Activated CD8-positive, alpha-beta memory T cell treated with anti-CD3 and anti-CD28 coated beads, Interleukin-2, amount 50 U/mL, for 24 hours (primary cell): ENCODE measurements at regions not wholly inside any gene's neighbourhood (a gene's known extent, or its start where the extent isn't known, plus 50 kb on each side); places are given as distances from the start of the nearest gene placed in this dataset.
A peak's percentile ranks its signal among the peaks of the same experiment; 100 is the strongest.
"Not testable (repeated sequence)": the region's sequence is repeated elsewhere in the genome, so short reads cannot be mapped to it uniquely, and the experiment has no call there.

Source experiments
- DNase-seq: peaks from one replicate; pipeline ENCODE4 v3.0.0-alpha.2; 2020; ENCODE audit errors: extremely low read depth

DNA sequence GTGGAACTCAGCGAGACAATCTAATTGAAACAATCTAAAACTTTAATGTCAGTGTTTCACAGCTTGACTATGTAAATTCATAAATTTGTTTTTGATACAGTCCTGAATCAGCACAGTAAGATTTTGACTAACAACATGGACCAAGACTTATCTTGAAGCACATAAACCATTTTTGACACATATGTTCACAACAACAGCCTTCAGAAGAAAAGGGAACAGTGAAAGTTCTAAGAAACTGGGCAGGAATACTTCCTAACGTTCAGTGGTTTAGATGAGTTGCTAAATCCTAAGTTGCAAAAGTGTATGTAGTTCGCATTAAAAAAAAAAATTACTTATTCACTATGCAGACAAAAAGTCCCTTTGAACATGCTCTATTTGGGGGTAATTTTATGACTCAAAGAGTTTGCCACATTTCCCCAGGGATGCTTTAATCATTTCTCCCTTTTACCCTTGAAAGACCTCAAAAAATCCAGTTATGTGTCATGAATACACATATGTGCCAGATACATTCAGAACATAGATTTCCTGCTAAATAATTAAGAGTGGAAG is 120.2 kb downstream of the MRPL39 start:
- no peak for DNase-seq

DNA sequence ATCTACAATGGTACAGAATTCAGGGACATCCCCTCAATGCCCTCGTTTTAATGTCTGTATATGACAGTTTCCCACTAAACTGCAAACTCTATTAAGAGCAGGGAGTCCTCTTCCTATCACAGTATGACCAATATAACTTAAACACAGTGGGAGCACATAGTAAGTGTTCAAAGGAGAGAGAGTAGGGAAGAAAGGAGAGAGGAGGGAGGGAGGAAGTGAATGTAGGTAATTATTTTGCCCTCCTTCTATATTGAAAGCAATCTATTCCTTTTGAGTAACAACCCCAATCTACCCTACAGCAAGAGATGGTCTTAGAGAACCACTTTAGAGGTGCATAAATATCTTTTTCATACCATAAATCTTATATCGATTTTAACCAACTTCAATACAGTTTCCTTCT is 121.4 kb downstream of the MRPL39 start:
- no peak for DNase-seq

DNA sequence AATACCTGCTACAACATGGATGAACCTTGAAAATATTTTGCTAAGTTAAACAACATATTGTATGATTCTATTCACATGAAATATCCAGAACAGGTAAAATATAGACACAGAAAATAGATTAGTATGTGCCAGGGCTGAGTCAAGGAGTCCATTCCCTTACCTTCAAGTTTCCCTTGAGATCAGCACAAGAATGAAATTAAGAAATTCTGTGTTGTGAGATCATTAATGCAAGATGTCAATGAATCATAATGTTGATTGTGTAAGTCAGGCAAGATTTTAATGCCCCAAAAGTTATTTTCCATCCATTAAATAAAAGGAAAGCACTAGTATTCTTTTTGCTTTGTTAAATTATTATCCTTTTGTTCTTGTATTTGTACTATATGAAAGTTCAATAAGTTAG is 139.4 kb downstream of the MRPL39 start:
- no peak for DNase-seq

DNA sequence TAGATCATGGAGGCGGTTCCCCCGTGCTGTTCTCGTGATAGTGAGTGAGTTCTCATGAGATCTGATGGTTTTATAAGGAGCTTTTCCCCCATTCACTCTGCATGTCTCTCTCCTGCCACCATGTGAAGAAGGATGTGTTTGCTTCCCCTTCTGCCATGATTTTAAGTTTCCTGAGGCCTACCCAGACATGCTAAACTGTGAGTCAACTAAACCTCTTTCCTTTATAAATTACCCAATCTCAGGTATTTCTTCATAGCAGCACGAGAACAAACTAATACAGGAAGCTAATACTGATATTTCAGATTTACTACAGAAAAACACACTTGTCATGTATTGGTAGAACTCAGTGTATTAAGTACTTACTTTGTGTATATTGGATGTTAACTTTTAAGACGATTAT is 140.2 kb downstream of the MRPL39 start:
- DNase-seq = not testable (repeated sequence)

DNA sequence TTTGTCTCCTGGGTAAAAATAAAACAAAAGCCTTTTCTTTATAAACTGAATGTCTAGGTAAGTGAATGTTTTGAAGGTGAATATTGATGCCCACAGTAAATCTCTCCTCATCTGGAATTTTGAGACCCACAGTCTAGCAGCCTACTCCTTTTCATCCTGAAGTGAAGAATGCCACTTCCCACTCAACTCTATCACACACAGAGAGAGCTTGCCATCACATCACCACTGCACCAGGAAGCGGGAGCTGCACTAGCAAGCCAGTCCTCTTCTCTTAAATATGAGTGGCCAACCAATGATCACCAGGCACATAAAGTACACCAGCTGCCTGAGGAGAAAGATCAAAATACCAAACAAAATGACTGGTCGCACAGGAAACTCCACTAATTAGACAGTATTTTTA is 140.8 kb downstream of the MRPL39 start:
- no peak for DNase-seq

DNA sequence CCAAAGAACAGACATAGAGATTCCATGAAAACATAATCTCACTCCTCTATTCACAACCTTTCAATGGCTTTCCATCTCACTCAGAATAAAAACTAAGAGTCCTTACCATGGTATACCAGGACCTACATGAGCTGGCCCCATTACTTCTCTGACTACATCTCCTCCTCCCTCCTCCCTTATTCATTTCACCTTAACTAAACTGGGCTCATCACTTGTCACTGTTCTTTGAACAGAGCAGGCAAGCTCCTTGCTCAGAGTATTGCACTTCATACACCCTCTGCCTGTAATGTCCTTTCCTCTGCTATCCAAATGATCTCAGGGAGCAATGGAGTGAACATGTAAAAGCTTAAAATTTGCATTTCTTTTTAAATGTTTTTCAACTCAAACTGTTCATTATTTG is 142.0 kb downstream of the MRPL39 start:
- DNase-seq = no peak

DNA sequence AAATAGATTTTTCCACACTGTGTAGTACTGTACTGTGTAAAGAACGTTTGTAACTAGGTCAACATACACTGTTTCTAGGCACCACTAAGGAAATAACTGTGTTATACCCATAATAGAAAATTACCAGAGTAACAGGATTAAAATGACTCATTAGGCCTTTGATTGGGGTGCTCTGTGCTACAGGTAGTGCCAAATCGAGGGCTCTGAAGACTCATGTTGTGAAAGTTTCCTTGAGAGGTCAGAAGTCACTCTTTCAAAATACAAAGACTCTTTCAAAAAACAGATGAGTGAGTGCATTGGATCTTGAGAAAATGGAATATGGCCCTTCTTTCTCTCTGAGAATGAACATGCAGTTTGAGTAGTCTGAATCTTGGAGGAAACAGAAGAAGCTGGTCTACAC is 143.0 kb downstream of the MRPL39 start:
- DNase-seq = no peak

DNA sequence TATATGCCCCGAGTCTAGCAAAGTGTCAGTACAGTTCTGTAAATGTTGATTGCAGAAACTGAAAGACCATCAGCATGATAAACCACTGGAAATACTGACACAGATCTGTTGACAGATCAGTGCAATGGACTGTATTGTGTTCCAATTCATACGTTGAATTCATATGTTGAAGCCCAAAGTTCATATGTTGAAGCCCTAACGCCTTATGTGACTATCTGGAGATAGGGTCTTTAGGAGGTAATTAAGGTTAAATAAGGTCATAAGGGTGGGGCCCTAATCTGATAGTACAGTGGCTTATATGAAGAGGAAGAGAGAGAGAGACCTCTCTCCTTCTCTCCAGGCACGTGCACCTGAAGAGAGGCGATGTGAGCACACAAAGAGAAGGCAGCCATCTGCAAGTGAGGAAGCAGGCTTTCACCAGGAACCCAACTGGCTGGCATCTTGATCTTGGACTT is 144.7 kb downstream of the MRPL39 start:
- DNase-seq = no peak

DNA sequence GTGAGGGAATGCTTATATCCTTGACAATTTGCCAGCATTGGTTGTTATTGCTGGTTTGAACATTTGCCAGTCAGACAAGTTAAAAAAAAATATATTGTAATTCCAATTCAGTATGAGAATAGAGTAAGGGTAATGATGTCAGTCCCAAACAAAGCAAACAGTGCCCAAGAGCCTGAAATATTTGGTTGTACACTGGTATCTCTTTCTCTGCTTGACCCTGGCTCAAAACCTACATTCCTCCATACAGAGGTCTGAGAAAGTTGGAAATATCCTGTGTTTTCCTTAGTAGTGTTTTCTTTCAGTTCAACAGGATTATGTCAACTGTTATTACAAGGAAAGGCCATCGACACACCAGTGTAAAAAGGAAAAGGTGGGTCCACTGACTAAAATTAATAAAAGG is 145.6 kb downstream of the MRPL39 start:
- DNase-seq = no peak

DNA sequence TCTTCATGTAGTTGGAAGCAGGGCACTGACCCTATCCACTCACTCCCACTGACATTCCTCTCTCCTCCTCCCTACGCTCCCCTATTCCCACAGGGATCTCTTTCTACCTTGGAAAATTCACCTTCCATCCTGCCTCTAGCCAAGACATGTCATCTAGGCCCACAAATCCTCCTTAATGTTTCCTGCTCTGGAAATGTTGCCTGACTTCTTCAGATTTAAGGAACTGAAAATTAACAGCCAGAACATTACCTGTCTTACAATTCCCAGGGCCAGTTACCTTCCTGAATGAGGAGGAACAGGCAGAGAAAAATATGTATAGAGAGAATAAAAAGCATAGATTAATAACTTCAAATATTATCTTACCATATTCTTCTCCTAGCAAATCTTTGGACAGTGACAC is 147.3 kb downstream of the MRPL39 start:
- DNase-seq = no peak

DNA sequence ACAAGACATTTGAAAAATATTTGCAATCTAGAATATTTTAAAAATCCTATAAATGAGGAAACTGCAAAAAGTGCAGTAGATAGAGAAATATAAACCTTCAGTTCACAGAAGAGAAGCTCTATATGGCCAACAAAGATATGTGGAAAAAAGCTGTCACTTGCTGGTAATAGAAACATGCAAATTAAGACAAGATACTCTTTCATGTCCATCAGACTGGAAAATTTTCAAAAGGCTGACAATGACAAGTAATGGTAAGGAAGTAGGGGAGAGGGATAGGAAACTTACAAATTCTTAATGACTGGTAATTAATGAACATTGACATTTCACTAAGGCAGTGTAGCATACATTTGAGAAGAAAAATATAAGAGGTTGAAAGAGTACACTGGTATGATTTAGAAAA is 147.9 kb downstream of the MRPL39 start:
- no peak for DNase-seq

DNA sequence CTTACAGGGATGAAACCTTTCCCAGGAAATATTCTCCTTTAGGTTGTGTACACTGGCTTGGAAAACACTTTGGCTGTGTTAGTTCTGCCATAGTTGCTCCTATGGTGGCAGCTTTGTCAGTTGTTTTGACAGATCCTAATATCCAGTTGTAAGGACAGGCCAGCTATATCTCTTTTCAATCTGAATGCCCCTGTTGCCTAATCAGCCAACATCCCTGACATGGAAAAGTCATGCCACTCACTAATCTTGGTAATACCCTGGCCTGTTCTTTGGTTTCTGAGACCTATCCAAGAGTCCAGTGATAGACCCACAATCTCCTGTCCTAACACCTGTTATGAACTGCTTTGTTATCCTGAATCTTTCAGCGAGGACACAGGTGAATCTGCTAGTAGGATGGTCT is 148.8 kb downstream of the MRPL39 start:
- DNase-seq = no peak

DNA sequence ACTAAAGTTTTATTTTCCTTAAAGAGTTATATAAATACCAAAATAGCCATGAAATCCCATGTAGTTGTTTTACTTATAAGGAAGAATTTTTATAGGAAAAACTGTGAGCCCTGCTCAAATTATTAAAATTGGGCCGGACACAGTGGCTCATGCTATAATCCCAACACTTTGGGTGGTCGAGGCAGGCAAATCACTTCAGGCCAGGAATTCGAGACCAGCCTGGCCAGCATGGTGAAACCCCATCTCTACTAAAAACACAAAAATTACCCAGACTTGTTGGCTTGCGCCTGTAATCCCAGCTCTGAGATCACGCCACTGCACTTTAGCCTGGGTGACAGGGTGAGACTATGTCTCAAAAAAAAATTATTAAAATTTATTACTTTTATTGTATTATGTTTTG is 149.3 kb downstream of the MRPL39 start:
- no peak for DNase-seq

DNA sequence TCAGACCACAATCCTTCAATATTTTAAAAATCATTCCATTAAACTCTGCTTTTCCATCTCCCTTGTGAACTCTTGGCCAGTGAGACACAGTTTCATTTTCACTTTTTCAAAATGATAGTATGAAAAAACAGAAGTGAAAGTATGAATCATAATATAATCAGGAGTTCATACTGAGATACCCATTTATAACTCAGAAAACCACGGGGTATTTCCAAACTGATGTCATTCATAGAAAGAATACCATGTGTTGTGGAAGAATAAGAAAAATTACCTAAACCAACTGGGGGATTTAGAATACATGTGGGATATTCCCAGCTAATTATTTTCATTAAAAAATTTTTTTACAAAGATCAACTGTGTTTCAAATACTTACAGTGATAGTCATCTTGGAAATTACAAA is 149.9 kb downstream of the MRPL39 start:
- DNase-seq = no peak

DNA sequence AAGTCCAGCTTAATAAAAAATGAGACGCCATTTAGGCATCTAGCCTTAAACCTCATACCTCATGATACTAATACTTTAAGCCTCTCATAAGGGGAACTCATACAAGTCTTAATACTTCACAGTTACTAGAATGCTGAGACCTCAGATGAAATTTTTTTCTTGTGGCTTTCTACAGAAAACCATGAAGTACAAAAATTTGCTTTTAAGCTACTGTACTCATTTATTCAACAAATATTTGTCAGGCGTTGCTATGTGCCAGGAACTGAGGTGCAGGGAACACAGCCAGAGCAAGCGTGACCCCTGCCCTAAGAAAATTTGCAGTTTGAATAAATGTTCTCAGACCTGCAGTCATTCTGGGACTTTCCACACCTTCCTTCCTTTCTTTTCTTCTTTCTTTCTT is 150.6 kb downstream of the MRPL39 start:
- peak; percentile 23 for DNase-seq

DNA sequence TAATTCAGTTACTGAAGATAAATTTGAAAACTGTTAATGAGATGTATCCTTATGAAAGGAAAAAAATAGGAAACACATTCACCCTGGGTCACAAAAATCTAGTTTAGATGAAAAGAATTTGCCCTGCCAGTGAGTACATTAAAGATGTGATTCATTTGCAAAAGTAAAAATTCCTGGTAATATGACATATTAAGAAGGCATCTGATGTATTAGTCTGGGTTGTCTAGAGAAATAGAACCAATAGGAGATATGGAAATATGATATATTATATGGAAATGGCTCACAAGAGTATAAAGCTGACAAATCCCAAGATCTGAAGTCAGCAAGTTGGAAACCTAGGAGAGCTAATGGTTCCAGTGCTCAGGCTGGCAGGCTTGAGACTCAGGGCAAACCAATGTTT is 153.8 kb downstream of the MRPL39 start:
- DNase-seq = no peak

DNA sequence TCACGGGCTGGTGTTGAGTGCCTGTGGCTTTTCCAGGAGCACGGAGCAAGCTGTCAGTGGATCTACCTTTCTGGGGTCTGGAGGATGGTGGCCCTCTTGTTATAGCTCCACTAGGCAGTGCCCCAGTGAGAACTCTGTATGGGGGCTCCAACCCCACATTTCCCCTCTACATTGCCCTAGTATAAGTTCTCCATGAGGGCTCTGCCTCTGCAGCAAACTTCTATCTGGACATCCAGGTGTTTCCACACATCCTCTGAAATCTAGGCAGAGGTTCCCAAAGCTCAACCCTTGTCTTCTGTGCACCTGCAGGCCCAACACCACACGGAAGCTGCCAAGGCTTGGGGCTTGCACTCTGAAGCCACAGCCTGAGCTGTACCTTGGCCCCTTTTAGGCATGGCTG is 157.3 kb downstream of the MRPL39 start:
- DNase-seq = no peak

DNA sequence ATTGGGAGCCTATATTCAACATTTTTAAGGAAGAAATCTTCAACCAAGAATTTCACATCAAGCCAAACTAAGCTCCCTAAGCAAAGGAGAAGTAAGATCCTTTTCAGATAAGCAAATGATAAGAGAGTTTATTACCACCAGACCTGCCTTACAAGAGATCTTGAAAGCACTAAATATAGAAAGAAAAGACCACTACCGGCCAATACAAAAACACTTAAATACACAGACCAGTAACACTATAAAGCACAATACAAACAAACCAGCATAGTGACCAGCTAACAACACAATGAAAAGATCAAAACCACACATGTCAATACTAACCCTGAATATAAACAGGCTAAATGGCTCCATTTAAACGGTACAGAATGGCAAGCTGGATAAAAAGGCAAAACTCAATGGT is 165.4 kb downstream of the MRPL39 start:
- no peak for DNase-seq

DNA sequence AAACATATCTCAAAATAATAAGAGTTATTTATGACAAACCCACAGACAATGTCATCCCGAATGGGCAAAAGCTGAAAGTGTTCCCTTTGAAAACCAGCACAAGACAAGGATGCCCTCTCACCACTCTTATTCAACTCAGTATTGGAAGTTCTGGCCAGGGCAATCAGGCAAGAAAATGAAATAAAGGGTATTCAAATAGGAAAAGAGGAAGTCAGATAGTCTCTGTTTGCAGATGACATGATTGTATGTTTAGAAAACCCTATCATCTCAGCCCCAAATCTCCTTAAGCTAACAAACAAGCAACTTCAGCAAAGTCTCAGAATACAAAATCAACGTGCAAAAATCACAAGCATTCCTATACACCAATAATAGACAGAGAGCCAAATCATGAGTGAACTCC is 169.8 kb downstream of the MRPL39 start:
- not testable (repeated sequence) for DNase-seq

DNA sequence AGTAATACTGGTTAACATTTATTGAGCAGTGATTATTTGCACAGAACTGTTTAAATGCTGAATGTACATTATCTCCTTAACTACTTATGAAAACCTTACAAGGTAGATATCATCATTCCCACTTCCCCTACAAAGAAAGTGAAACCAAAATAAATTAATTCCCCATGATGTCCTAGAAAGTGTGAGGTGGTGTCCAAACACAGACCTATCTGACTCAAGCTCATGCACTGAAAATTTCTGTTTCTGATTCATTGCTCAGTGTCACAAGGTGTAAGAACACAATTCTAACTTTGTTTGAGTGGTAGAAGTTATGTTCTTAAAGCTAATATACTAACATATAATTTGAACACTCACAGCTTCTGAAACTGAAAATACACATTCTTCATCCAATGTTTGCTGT is 178.7 kb downstream of the MRPL39 start:
- DNase-seq = no peak

DNA sequence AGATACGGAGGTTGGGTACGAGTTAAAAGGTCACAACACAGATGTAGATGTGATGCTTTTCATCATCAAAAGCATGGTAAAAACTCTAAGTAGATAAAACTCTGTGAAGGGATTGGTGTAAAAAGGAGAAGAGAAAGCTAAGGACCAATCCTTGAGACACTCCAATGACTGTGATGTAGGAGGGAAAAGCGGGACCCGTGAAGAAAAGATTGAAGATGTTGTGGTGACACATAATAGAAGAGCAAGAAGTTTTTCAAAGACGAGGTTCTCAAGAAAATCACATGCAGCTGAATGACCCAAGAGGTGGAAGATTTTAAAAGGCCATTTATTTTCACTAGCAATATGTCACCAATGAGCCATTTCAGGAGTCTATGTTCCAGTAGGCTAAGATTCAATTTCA is 179.5 kb downstream of the MRPL39 start:
- DNase-seq = no peak

DNA sequence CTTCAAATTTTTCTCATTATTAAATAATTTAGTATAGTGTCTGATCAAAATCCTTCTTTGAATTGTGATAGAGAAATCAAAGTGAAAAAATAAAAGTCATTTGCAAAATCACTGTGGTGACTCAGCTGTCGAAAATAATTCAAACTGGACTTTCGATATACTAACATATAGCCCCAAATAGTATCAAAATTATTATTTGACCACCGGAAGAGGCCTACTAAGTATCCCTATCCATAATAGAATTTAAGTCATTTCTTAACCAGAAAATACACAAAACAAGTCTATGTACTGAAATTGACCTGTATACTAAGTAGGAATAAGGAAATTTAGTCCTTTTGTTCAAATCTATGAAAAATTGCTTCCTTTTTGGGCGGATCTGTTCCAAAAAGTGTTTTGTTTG is 180.7 kb downstream of the MRPL39 start:
- no peak for DNase-seq

DNA sequence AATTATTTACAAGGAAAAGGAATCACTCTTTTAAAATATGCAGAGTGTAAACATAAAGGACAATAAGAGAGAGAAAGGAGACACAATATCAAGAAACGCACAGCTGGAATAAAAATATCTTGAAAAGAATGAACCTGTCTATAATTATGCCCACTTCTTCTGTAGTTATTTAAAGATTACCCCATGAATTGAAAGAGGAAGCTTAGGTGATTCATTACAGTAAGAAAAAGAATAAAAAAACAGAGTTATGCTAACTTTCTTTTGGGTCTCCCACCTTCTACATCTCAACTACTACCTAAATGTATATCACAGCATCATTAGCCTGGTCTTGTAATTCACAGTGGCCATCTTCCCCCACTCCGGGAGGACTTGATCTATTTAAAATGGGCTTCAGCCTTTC is 182.1 kb downstream of the MRPL39 start:
- no peak for DNase-seq

DNA sequence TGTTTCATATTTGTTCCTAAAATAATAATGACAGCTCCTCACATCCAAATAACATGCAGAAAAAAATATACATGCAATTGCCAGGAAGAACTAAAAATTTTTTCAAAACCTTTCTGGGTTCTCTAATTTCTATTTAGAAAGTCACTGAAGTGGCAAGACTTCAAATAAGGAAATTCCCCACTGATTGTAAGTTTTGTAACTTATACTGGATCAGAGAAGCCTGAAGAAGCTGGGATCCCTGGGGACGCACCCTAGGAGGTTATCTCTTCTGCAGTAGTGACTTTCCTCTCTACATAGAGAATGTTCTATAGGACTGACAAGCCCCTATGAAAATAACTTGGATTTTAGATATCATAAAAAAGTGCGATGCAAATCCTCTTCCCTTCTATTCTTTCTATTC is 182.6 kb downstream of the MRPL39 start:
- no peak for DNase-seq

DNA sequence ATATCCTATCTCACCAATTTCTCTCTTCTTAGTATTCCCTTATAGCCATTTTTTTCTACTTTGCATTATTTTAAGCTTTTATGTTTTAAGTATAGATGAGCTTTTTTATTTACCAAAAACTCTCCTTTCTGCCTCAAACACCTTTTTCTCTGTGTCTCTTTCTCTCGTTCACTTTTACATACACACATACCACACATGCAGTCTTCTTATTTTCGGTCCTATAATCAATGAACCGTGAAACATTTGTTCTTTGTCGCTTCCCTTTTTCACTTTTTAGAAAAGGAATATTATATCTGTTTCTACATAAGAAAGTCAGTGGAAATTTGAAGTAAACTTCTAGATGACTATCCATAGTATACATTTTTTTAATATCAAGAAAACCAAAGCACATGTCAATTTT is 183.2 kb downstream of the MRPL39 start:
- no peak for DNase-seq
